T-helper 2 cell treated with Interferon-gamma antibody and Interleukin-4, amounts not matched to agents 100 ng/mL and 5 ng/mL, for 36 hours (primary cell): ENCODE measurements at regions not wholly inside any gene's neighbourhood (a gene's known extent, or its start where the extent isn't known, plus 50 kb on each side); places are given as distances from the start of the nearest gene placed in this dataset.
"Not testable (repeated sequence)": the region's sequence is repeated elsewhere in the genome, so short reads cannot be mapped to it uniquely, and the experiment has no call there.

Experiments
- intact Hi-C: fragments of 100-400 bp; cut with micrococcal nuclease; formaldehyde crosslinking; loops from one replicate; pipeline ENCODE4 v1.15.1; 2023

GRCh38 chr9:110131499-110131898 is 76.5 kb downstream of the C9orf152 start:
- intact Hi-C loops, result no loop called here

GRCh38 chr9:110132531-110132930 is 75.4 kb downstream of the C9orf152 start:
- intact Hi-C loops, result not testable (repeated sequence)

GRCh38 chr9:110133059-110133458 is 74.9 kb downstream of the C9orf152 start:
- intact Hi-C loops, result no loop called here

- intact Hi-C loops, result no loop called here
Observed at GRCh38 chr9:110133608-110134210, 74.2 kb downstream of the C9orf152 start.

GRCh38 chr9:110135846-110136245 is 72.1 kb downstream of the C9orf152 start:
- intact Hi-C loops, result no loop called here

- intact Hi-C loops, result no loop called here
Observed at GRCh38 chr9:110136802-110137201, 71.2 kb downstream of the C9orf152 start.

- intact Hi-C loops, result loop anchor here (10.0 kb wide), 1 partner anchor 695 kb away; no protein-coding TSS in a partner anchor
Observed at GRCh38 chr9:110140276-110140675, 67.7 kb downstream of the C9orf152 start.

- intact Hi-C loops, result loop anchor here (10.0 kb wide), 1 partner anchor 697 kb away; no protein-coding TSS in a partner anchor
Observed at GRCh38 chr9:110141227-110141793, 66.6 kb downstream of the C9orf152 start.

GRCh38 chr9:110142253-110142652 is 65.7 kb downstream of the C9orf152 start:
- intact Hi-C loops, result loop anchor here (10.0 kb wide), 1 partner anchor 697 kb away; no protein-coding TSS in a partner anchor

- intact Hi-C loops, result loop anchor here (1.0 to 10.0 kb wide), 2 partner anchors 169 to 698 kb away; no protein-coding TSS in a partner anchor
Observed at GRCh38 chr9:110142868-110143481, 65.0 kb downstream of the C9orf152 start.

GRCh38 chr9:110143485-110143884 is 64.5 kb downstream of the C9orf152 start:
- intact Hi-C loops, result loop anchor here (1.0 to 10.0 kb wide), 2 partner anchors 169 to 699 kb away; no protein-coding TSS in a partner anchor

GRCh38 chr9:110143950-110144545 is 63.9 kb downstream of the C9orf152 start:
- intact Hi-C loops, result loop anchor here (1.0 to 10.0 kb wide), 2 partner anchors 170 to 699 kb away; no protein-coding TSS in a partner anchor

- intact Hi-C loops, result loop anchor here (5.0 to 10.0 kb wide), 3 partner anchors 64 to 702 kb away; no protein-coding TSS in a partner anchor
Observed at GRCh38 chr9:110146373-110146772, 61.6 kb downstream of the C9orf152 start.

- intact Hi-C loops, result loop anchor here (1.0 to 10.0 kb wide), 5 partner anchors 9 to 704 kb away; no protein-coding TSS in a partner anchor
Observed at GRCh38 chr9:110148384-110148783, 59.6 kb downstream of the C9orf152 start.

GRCh38 chr9:110148891-110149290 is 59.1 kb downstream of the C9orf152 start:
- intact Hi-C loops, result loop anchor here (1.0 to 10.0 kb wide), 5 partner anchors 8 to 704 kb away; no protein-coding TSS in a partner anchor
